ENCODE measurements at regions not wholly inside any gene's neighbourhood (a gene's known extent, or its start where the extent isn't known, plus 50 kb on each side); places are given as distances from the start of the nearest gene placed in this dataset.

GRCh38 chr9:119839888-119840287 lies 470.7 kb upstream of the BRINP1 start:
- ChIA-PET POLR2A (ENCODE audit: low non-redundant PET) (interaction anchor here (0.6 kb wide), 1 partner anchor 116 kb away, joined by 3 read pairs; no protein-coding TSS in a partner anchor), CTCF (no interaction called here)
- H3K4me1 ChIP-seq (ENCODE audit: insufficient read depth, low read length, poor library complexity, severe bottlenecking) = no peaks in the 10 kb centered on the region
- TF ChIP-seq CTCF (conservative IDR thresholded peaks at IDR 0.05; ENCODE audit: low read depth, low read length) (no peak), EZH2 (IDR thresholded peaks at IDR 0.05; ENCODE audit: borderline replicate concordance, low read depth, low read length, poor library complexity, severe bottlenecking) (no peak)
- no peaks in the 10 kb centered on the region for H3K36me3 ChIP-seq (ENCODE audit: insufficient read depth, low read length, poor library complexity, severe bottlenecking)
- H3K27ac ChIP-seq (ENCODE audit: low read depth, low read length, poor library complexity, severe bottlenecking) = no peak overlapping the region
- no peaks in the 10 kb centered on the region for H3K9me3 ChIP-seq (ENCODE audit: low read depth, low read length, poor library complexity, severe bottlenecking)
- no peak for DNase-seq (ENCODE audit: low spot score)
- no TSS peak for BruUV-seq (replicated peaks)
- H3K27me3 ChIP-seq (replicated peaks; ENCODE audit: insufficient read depth, low read depth, low read length, poor library complexity) = no peaks in the 10 kb centered on the region
- no peak overlapping the region for H3K4me3 ChIP-seq (ENCODE audit: low read depth, low read length, poor library complexity, severe bottlenecking)
- intact Hi-C loops (cut with micrococcal nuclease; ENCODE audit: unreplicated experiment) = no loop called here

- TF ChIP-seq EZH2 (IDR thresholded peaks at IDR 0.05; ENCODE audit: borderline replicate concordance, low read depth, low read length, poor library complexity, severe bottlenecking) = no peak
- TF ChIP-seq CTCF (conservative IDR thresholded peaks at IDR 0.05; ENCODE audit: low read depth, low read length) = no peak
- CTCF ChIA-PET = no interaction called here
Observed at GRCh38 chr9:119838210-119838609, 469.0 kb upstream of the BRINP1 start.

GRCh38 chr9:119836036-119836435 lies 466.8 kb upstream of the BRINP1 start:
- TF ChIP-seq EZH2 (IDR thresholded peaks at IDR 0.05; ENCODE audit: borderline replicate concordance, low read depth, low read length, poor library complexity, severe bottlenecking) = no peak
- TF ChIP-seq CTCF (conservative IDR thresholded peaks at IDR 0.05; ENCODE audit: low read depth, low read length) = no peak
- Histone ChIP-seq H3K4me1 (ENCODE audit: insufficient read depth, low read length, poor library complexity, severe bottlenecking) (no peaks in the 10 kb centered on the region), H3K27ac (ENCODE audit: low read depth, low read length, poor library complexity, severe bottlenecking) (no peak overlapping the region), H3K4me3 (ENCODE audit: low read depth, low read length, poor library complexity, severe bottlenecking) (no peak overlapping the region), H3K9me3 (ENCODE audit: low read depth, low read length, poor library complexity, severe bottlenecking) (no peaks in the 10 kb centered on the region), H3K36me3 (ENCODE audit: insufficient read depth, low read length, poor library complexity, severe bottlenecking) (no peaks in the 10 kb centered on the region), H3K27me3 (replicated peaks; ENCODE audit: insufficient read depth, low read depth, low read length, poor library complexity) (no peaks in the 10 kb centered on the region)
- intact Hi-C loops (cut with micrococcal nuclease; ENCODE audit: unreplicated experiment) = no loop called here
- no TSS peak for BruUV-seq (replicated peaks)
- POLR2A ChIA-PET (ENCODE audit: low non-redundant PET) = no interaction called here
- peak; percentile 41 for DNase-seq (ENCODE audit: low spot score)
- CTCF ChIA-PET = no interaction called here

More at GRCh38 chr9:119838210-119838609, 469.0 kb upstream of the BRINP1 start:
- POLR2A ChIA-PET (ENCODE audit: low non-redundant PET) = no interaction called here
- no peak overlapping the region for H3K4me3 ChIP-seq (ENCODE audit: low read depth, low read length, poor library complexity, severe bottlenecking)
- DNase-seq (ENCODE audit: low spot score) = no peak
- intact Hi-C loops (cut with micrococcal nuclease; ENCODE audit: unreplicated experiment) = no loop called here
- no peaks in the 10 kb centered on the region for H3K27me3 ChIP-seq (replicated peaks; ENCODE audit: insufficient read depth, low read depth, low read length, poor library complexity)
- H3K9me3 ChIP-seq (ENCODE audit: low read depth, low read length, poor library complexity, severe bottlenecking) = no peaks in the 10 kb centered on the region
- no peaks in the 10 kb centered on the region for H3K36me3 ChIP-seq (ENCODE audit: insufficient read depth, low read length, poor library complexity, severe bottlenecking)
- H3K4me1 ChIP-seq (ENCODE audit: insufficient read depth, low read length, poor library complexity, severe bottlenecking) = no peaks in the 10 kb centered on the region
- H3K27ac ChIP-seq (ENCODE audit: low read depth, low read length, poor library complexity, severe bottlenecking) = no peak overlapping the region
- no TSS peak for BruUV-seq (replicated peaks)
